Gastroesophageal sphincter (tissue), 3 donors: ENCODE measurements at regions not wholly inside any gene's neighbourhood (a gene's known extent, or its start where the extent isn't known, plus 50 kb on each side); places are given as distances from the start of the nearest gene placed in this dataset.

Experiments
- CTCF ChIP-seq, 4 experiments: fragments of 200-600 bp in 2 of 4; fragments of 450-650 bp in 2 of 4; sonication (generic) in 1 of 4; IDR thresholded peaks; one replicate each; pipeline ENCODE4 v1.5.1; 2017 to 2019; ENCODE audit warnings: antibody characterized with exemption in 4 of 4, mild to moderate bottlenecking in 2 of 4, moderate library complexity in 2 of 4
- POLR2A ChIP-seq, 2 donors: fragments of 450-650 bp; IDR thresholded peaks; one replicate each; pipeline ENCODE4 v1.6.1; 2017; ENCODE audit warnings: antibody characterized with exemption in 2 of 2, mild to moderate bottlenecking in 2 of 2, moderate library complexity in 1 of 2
- POLR2AphosphoS5 ChIP-seq: sonication (generic); formaldehyde crosslinking; IDR thresholded peaks from one replicate; pipeline ENCODE4 v1.6.1; 2017; ENCODE audit warnings: antibody characterized with exemption

DNA sequence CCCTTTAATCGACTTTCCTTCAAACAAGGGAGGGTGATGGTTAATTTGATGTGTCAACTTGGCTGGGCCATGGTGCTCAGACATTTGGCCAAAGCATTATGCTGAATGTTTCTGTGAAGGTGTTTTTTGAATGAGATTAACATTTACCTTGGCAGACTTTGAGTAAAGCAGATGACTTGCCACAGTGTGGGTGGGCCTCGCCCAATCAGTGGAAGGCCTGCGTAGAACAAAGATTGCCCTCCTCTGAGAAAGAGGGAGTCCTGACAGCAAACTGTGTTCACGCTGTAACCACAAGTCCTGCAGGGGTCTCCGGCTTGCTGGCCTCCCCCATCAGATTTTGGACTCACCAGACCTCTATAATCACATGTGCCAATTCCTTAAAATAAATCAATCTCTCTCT lies 118.7 kb downstream of the SOX9 start:
- no peak for TF ChIP-seq CTCF (IDR thresholded peaks at IDR 0.05)
- TF ChIP-seq POLR2A (IDR thresholded peaks at IDR 0.05) = no peak
- TF ChIP-seq POLR2AphosphoS5 = no peak
